HS-5 (cell line): ENCODE measurements at regions not wholly inside any gene's neighbourhood (a gene's known extent, or its start where the extent isn't known, plus 50 kb on each side); places are given as distances from the start of the nearest gene placed in this dataset.
"Not testable (repeated sequence)": the region's sequence is repeated elsewhere in the genome, so short reads cannot be mapped to it uniquely, and the experiment has no call there.

Source experiments
- DNase-seq: peaks from one replicate; pipeline ENCODE4 v3.0.0-alpha.2; 2012; ENCODE audit warnings: low read depth

DNA sequence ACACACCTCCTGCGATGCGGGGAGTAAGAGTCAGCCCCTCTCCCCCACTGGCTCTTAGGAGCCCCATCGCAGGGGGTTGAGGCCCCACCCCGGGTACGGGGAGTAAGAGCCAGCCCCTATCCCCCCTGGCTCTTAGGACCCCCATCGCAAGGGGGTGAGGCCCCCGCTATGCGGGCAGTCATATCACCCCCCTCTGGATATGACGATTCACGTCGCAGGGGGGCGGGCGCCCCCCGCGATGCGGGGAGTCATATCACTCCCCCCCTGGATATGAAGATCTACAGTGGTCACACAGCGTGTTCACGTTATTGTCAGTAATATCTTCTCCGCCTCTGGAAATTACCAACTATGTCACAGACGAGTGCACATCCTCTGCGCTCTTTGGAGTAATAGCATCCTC lies 61.1 kb downstream of the DEFB131A start:
- not testable (repeated sequence) for DNase-seq

GRCh38 chr4:9506672-9507071 lies 62.5 kb downstream of the DEFB131A start:
- not testable (repeated sequence) for DNase-seq

DNA sequence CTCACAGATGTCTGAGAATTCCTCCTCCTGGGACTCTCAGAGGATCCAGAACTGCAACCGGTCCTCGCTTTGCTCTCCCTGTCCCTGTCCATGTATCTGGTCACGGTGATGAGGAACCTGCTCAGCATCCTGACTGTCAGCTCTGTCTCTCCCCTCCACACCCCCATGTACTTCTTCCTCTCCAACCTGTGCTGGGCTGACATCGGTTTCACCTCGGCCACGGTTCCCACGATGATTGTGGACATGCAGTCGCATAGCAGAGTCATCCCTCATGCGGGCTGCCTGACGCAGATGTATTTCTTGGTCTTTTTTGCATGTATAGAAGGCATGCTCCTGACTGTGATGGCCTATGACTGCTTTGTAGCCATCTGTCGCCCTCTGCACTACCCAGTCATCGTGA lies 68.7 kb downstream of the DEFB131A start:
- not testable (repeated sequence) for DNase-seq

- not testable (repeated sequence) for DNase-seq
Measured at GRCh38 chr4:9519631-9520030, 75.4 kb downstream of the DEFB131A start.

DNA sequence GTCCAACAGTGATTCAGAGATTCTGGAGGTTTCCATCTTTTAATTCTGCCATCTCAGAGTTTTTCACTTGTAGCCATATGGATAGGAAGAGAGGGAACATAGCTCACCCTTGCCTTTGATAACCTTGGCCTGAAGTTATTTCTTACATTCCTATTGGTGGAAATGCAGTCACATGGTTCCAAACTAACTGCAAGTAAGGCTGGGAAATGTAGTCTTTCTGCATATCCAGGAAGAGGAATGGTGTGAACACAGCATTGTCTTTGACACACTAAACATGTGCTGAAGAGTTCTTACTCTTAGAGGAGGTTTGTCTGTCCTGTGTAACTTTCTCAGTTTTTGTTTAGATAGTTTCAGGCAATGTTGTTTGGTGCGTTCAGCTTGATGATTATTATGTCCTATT lies 78.7 kb downstream of the DEFB131A start:
- not testable (repeated sequence) for DNase-seq

GRCh38 chr4:9524406-9524805 lies 80.2 kb downstream of the DEFB131A start:
- not testable (repeated sequence) for DNase-seq

GRCh38 chr4:9532134-9532862 lies 88.1 kb downstream of the DEFB131A start:
- DNase-seq = peak; percentile 22

- DNase-seq = not testable (repeated sequence)
Measured at GRCh38 chr4:9532863-9533192, 88.6 kb downstream of the DEFB131A start.

DNA sequence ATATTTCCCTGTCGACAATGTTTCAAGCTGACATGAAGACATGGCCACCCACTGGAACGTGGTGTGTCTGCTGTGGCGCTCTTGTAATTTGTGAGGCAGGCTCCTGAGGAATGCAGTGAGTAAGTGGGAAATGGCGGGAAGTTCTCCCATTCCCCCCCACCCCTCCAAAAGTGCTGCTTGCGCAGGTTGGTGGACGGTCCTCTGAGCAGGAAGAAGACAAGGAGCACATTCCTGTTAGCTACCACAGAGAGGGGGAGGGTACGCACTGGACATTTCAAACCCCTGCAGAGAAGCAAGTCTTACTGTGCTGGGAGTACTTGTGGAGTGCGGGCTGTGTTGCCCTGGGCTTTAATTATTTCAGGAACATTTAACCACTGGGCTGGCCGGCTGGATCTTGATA lies 92.9 kb downstream of the DEFB131A start:
- not testable (repeated sequence) for DNase-seq

GRCh38 chr4:9539939-9540520 lies 95.8 kb downstream of the DEFB131A start:
- not testable (repeated sequence) for DNase-seq

- not testable (repeated sequence) for DNase-seq
Measured at GRCh38 chr4:9541388-9541915, 97.2 kb downstream of the DEFB131A start.

- not testable (repeated sequence) for DNase-seq
Measured at GRCh38 chr4:9544851-9545250, 100.6 kb downstream of the DEFB131A start.

DNA sequence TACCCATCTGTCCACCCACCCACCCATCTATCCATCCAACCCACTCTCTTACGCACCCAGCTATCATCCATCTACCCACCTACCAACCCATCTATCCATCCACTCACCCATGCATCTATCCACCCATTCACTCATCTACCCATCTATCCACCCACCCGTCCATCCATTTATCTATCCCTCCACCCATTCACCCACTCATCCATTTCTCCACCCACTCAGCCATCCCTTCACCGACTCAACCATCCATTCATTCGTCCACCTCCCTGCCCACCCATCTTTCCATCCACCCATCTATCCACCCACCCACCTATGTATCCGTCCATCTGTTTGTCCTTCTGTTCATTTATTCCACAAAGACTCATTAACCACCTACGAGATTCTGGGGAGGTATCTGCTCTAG lies 103.3 kb downstream of the DEFB131A start:
- DNase-seq = not testable (repeated sequence)

DNA sequence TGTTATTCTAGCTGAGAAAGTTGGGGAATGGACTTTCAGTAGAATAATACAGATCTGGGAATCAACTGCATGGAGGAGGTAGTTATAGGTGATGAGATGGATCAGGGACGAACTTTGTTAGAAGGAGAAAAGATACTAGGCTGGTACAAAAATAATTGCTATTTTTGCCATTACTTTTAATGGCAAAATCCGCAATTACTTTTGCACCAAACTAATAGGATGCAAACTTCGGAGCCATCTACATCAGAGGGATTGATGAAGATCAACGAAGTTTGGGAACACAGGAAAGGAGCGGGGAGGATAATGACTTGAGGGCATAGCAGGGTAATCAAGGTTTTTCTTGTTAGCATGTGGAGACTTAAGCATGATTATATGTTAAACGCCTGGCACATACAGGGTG lies 111.9 kb downstream of the DEFB131A start:
- not testable (repeated sequence) for DNase-seq

DNA sequence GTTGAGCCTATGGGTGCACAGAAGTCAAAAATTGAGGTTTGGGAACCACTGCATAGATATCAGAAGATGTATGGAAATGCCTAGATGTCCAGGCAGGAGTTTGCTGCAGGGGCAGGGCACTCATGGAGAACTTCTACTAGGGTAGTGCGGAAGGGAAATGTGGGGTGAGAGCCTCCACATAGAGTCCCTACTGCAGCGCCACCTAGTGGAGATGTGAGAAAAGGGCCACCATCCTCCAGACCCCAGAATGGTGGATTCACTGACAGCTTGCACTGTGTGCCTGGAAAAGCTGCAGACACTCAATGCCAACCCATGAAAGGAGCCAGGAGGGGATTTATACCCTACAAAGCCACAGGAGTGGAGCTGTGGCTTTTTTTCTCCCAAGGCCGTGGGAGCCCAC lies 133.7 kb downstream of the DEFB131A start:
- DNase-seq = not testable (repeated sequence)

- not testable (repeated sequence) for DNase-seq
Measured at GRCh38 chr4:9582880-9583279, 138.7 kb downstream of the DEFB131A start.

DNA sequence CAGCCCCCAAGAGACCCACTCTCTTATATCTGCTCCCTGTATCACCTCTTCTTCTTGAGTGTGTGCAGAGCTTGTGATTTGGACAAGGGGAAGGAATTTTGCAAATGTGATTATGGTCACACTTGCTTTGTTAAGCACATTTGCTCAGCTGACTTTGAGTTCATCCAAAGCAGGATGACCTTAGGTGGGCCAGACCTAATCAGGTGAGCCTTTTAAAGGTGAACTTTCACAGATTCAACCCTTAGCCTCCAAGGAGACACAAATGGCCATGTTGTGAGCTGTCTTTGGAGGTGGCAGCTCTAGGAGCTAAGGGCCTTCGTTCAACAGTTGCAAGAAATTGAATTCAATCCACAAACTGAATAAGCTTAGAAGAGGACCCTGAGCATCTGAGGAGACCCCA lies 147.8 kb downstream of the DEFB131A start:
- DNase-seq = no peak

DNA sequence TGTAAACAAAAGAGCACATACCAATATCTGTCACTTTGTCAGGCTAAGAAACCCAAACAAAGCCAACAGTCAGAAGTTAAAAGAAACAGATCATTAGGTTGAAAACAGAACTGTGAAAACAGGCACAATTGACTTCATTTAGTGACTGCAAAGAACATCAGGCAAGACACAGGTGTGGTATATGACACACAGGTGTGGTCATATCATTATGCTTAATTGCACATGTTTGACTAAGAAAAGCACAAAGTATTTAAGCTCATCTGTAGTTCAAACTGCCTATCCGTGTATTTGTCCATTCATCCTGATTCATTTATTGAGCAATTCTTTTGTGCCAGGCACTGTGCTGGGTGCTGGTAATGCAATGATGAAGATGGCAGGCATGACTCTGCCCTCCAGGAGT lies 150.7 kb downstream of the DEFB131A start:
- DNase-seq = no peak

GRCh38 chr4:9595531-9595930 lies 151.3 kb downstream of the DEFB131A start:
- DNase-seq = not testable (repeated sequence)

GRCh38 chr4:9599266-9599665 lies 155.1 kb downstream of the DEFB131A start:
- no peak for DNase-seq

GRCh38 chr4:9600246-9600645 lies 156.0 kb downstream of the DEFB131A start:
- no peak for DNase-seq

GRCh38 chr4:9602389-9602914 lies 158.2 kb downstream of the DEFB131A start:
- no peak for DNase-seq
